HEK293 (cell line): ENCODE measurements at regions not wholly inside any gene's neighbourhood (a gene's known extent, or its start where the extent isn't known, plus 50 kb on each side); places are given as distances from the start of the nearest gene placed in this dataset.

Experiments
- INSM2 ChIP-seq: fragments of 450-650 bp; formaldehyde crosslinking; IDR thresholded peaks from 2 replicates; pipeline ENCODE4 v1.5.1; 2016; ENCODE audit warnings: missing biosample characterization, missing genetic modification characterization
- SETDB1 ChIP-seq: IDR thresholded peaks from one replicate; pipeline ENCODE4 v1.6.1; 2017; ENCODE audit warnings: mild to moderate bottlenecking, low read length, moderate library complexity, mixed read lengths; ENCODE audit not compliant: insufficient read length
- ZNF10 ChIP-seq: fragments of 450-650 bp; formaldehyde crosslinking; IDR thresholded peaks from 2 replicates; pipeline ENCODE4 v1.5.1; 2017; ENCODE audit warnings: missing biosample characterization, missing genetic modification characterization
- TF ChIP-seq, protein P1 (sequence below): fragments of 450-650 bp; IDR thresholded peaks from 2 replicates; pipeline ENCODE4 v1.5.1; 2018; ENCODE audit warnings: missing biosample characterization, mild to moderate bottlenecking, missing genetic modification characterization
- TF ChIP-seq, protein P2 (sequence below): fragments of 450-650 bp; formaldehyde crosslinking; IDR thresholded peaks from 2 replicates; pipeline ENCODE4 v1.5.1; 2016; ENCODE audit warnings: missing biosample characterization, missing genetic modification characterization
- TF ChIP-seq, protein P3 (sequence below): fragments of 450-650 bp; formaldehyde crosslinking; conservative IDR thresholded peaks from 2 replicates; pipeline ENCODE4 v1.5.1; 2016; ENCODE audit warnings: low read depth, missing biosample characterization, missing genetic modification characterization

DNA sequence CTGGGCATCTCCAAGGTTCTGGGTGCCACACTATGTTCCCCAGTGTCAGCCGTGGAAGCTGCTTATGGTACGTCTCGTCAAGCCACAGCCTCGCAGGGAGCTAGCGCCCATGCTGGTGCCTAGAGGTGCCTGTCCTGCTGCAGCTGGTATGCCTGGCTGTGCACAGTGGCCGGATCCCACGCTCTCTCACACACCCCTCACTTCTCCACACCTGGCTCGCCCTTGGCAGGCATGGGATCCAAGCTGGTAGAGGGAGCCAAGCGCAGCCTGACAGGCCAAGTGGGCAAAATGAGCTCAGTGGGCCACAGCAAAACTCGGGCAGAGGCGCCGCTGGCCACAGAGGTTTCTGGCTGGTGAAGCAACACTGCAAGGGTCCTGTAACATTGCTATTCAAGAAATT is 156.1 kb upstream of the RBMS1 start:
- TF ChIP-seq SETDB1 (no peak), ZNF10 (tag by site-specific recombination) (no peak), INSM2 (tag by site-specific recombination) (no peak)
- TF ChIP-seq, protein P1, sequence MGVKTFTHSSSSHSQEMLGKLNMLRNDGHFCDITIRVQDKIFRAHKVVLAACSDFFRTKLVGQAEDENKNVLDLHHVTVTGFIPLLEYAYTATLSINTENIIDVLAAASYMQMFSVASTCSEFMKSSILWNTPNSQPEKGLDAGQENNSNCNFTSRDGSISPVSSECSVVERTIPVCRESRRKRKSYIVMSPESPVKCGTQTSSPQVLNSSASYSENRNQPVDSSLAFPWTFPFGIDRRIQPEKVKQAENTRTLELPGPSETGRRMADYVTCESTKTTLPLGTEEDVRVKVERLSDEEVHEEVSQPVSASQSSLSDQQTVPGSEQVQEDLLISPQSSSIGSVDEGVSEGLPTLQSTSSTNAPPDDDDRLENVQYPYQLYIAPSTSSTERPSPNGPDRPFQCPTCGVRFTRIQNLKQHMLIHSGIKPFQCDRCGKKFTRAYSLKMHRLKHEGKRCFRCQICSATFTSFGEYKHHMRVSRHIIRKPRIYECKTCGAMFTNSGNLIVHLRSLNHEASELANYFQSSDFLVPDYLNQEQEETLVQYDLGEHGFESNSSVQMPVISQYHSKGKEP: no peak
- TF ChIP-seq, protein P2, sequence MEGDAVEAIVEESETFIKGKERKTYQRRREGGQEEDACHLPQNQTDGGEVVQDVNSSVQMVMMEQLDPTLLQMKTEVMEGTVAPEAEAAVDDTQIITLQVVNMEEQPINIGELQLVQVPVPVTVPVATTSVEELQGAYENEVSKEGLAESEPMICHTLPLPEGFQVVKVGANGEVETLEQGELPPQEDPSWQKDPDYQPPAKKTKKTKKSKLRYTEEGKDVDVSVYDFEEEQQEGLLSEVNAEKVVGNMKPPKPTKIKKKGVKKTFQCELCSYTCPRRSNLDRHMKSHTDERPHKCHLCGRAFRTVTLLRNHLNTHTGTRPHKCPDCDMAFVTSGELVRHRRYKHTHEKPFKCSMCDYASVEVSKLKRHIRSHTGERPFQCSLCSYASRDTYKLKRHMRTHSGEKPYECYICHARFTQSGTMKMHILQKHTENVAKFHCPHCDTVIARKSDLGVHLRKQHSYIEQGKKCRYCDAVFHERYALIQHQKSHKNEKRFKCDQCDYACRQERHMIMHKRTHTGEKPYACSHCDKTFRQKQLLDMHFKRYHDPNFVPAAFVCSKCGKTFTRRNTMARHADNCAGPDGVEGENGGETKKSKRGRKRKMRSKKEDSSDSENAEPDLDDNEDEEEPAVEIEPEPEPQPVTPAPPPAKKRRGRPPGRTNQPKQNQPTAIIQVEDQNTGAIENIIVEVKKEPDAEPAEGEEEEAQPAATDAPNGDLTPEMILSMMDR (tag by site-specific recombination): no peak
- TF ChIP-seq, protein P3, sequence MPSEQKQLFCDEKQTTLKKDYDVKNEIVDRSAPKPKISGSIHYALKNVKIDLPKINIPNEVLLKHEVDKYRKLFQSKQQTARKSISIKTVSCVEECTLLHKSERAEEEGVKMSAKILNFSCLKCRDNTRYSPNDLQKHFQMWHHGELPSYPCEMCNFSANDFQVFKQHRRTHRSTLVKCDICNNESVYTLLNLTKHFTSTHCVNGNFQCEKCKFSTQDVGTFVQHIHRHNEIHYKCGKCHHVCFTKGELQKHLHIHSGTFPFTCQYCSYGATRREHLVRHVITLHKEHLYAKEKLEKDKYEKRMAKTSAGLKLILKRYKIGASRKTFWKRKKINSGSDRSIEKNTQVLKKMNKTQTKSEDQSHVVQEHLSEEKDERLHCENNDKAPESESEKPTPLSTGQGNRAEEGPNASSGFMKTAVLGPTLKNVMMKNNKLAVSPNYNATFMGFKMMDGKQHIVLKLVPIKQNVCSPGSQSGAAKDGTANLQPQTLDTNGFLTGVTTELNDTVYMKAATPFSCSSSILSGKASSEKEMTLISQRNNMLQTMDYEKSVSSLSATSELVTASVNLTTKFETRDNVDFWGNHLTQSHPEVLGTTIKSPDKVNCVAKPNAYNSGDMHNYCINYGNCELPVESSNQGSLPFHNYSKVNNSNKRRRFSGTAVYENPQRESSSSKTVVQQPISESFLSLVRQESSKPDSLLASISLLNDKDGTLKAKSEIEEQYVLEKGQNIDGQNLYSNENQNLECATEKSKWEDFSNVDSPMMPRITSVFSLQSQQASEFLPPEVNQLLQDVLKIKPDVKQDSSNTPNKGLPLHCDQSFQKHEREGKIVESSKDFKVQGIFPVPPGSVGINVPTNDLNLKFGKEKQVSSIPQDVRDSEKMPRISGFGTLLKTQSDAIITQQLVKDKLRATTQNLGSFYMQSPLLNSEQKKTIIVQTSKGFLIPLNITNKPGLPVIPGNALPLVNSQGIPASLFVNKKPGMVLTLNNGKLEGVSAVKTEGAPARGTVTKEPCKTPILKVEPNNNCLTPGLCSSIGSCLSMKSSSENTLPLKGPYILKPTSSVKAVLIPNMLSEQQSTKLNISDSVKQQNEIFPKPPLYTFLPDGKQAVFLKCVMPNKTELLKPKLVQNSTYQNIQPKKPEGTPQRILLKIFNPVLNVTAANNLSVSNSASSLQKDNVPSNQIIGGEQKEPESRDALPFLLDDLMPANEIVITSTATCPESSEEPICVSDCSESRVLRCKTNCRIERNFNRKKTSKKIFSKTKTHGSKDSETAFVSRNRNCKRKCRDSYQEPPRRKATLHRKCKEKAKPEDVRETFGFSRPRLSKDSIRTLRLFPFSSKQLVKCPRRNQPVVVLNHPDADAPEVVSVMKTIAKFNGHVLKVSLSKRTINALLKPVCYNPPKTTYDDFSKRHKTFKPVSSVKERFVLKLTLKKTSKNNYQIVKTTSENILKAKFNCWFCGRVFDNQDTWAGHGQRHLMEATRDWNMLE (tag by site-specific recombination): no peak
